ENCODE measurements at regions not wholly inside any gene's neighbourhood (a gene's known extent, or its start where the extent isn't known, plus 50 kb on each side); places are given as distances from the start of the nearest gene placed in this dataset.
"Not testable (repeated sequence)": the region's sequence is repeated elsewhere in the genome, so short reads cannot be mapped to it uniquely, and the experiment has no call there.

GRCh38 chr14:104389326-104390220, 190.0 kb upstream of the C14orf180 start:
- peak; percentile 23 for DNase-seq

- no peak for DNase-seq
These were observed 189.2 kb upstream of the C14orf180 start for GRCh38 chr14:104390221-104390931.

GRCh38 chr14:104390941-104391901, 188.3 kb upstream of the C14orf180 start:
- no peak for DNase-seq

GRCh38 chr14:104392001-104392395, 187.6 kb upstream of the C14orf180 start:
- DNase-seq: no peak

GRCh38 chr14:104392396-104393198, 187.0 kb upstream of the C14orf180 start:
- no peak for DNase-seq

GRCh38 chr14:104393199-104393897, 186.2 kb upstream of the C14orf180 start:
- DNase-seq: no peak

GRCh38 chr14:104393898-104394381, 185.6 kb upstream of the C14orf180 start:
- DNase-seq: peak; percentile 62

- DNase-seq: no peak
These were observed 185.1 kb upstream of the C14orf180 start for GRCh38 chr14:104394409-104394851.

GRCh38 chr14:104395276-104395675, 184.3 kb upstream of the C14orf180 start:
- no peak for DNase-seq

- no peak for DNase-seq
These were observed 183.5 kb upstream of the C14orf180 start for GRCh38 chr14:104395941-104396681.

- DNase-seq: no peak
These were observed 182.7 kb upstream of the C14orf180 start for GRCh38 chr14:104396682-104397470.

GRCh38 chr14:104397956-104398355, 181.6 kb upstream of the C14orf180 start:
- no peak for DNase-seq

GRCh38 chr14:104398656-104399055, 180.9 kb upstream of the C14orf180 start:
- no peak for DNase-seq

- no peak for DNase-seq
These were observed 180.0 kb upstream of the C14orf180 start for GRCh38 chr14:104399432-104400155.

- no peak for DNase-seq
These were observed 179.2 kb upstream of the C14orf180 start for GRCh38 chr14:104400355-104400754.

- DNase-seq: no peak
These were observed 177.8 kb upstream of the C14orf180 start for GRCh38 chr14:104401785-104402184.

GRCh38 chr14:104402303-104402702, 177.3 kb upstream of the C14orf180 start:
- not testable (repeated sequence) for DNase-seq

GRCh38 chr14:104403421-104404220, 175.9 kb upstream of the C14orf180 start:
- DNase-seq: no peak

Measured in effector CD4-positive, alpha-beta T cell (primary cell).